Right ventricle myocardium inferior (tissue), 1 donor: ENCODE measurements at regions not wholly inside any gene's neighbourhood (a gene's known extent, or its start where the extent isn't known, plus 50 kb on each side); places are given as distances from the start of the nearest gene placed in this dataset.
"Not testable (repeated sequence)": the region's sequence is repeated elsewhere in the genome, so short reads cannot be mapped to it uniquely, and the experiment has no call there.

Source experiments
- ATAC-seq: fragments of 200-7000 bp; cut with Tn5 transposase; one replicate; pipeline ENCODE4 v1.9.1; 2020; ENCODE audit warnings: mild to moderate bottlenecking, moderate library complexity
- DNase-seq: peaks from one replicate; pipeline ENCODE4 v3.0.0; 2021; ENCODE audit errors: missing footprints
- intact Hi-C: fragments of 100-400 bp; cut with DNase I; formaldehyde crosslinking; loops from one replicate; pipeline ENCODE4 v1.11.0; 2022
- donor health status: DM: no; HTN: yes; CAD: no; lungs with severe emphysema.

- peak; percentile 77 for ATAC-seq
- intact Hi-C loops = no loop called here
- no peak for DNase-seq
Observed at GRCh38 chr9:75448281-75448680, 360.0 kb downstream of the OSTF1 start.

GRCh38 chr9:75448955-75449354 lies 360.6 kb downstream of the OSTF1 start:
- intact Hi-C loops = no loop called here

GRCh38 chr9:75451045-75451444 lies 362.7 kb downstream of the OSTF1 start:
- ATAC-seq = no peak
- no peak for DNase-seq
- intact Hi-C loops = no loop called here

More at GRCh38 chr9:75448955-75449354, 360.6 kb downstream of the OSTF1 start:
- ATAC-seq (no peak), DNase-seq (no peak)

- DNase-seq (no peak), ATAC-seq (peak; percentile 53)
- intact Hi-C loops = no loop called here
Observed at GRCh38 chr9:75451505-75451904, 363.2 kb downstream of the OSTF1 start.

- intact Hi-C loops = no loop called here
- peak; percentile 41 for ATAC-seq
- no peak for DNase-seq
Observed at GRCh38 chr9:75452512-75452911, 364.2 kb downstream of the OSTF1 start.

GRCh38 chr9:75454043-75454442 lies 365.7 kb downstream of the OSTF1 start:
- intact Hi-C loops = no loop called here
- no peak for ATAC-seq
- DNase-seq = no peak

- intact Hi-C loops = loop anchor here (5.0 kb wide), 1 partner anchor 37 kb away; no protein-coding TSS in a partner anchor
- DNase-seq = no peak
- no peak for ATAC-seq
Observed at GRCh38 chr9:75454891-75455290, 366.6 kb downstream of the OSTF1 start.

GRCh38 chr9:75455444-75455921 lies 367.2 kb downstream of the OSTF1 start:
- ATAC-seq = peak; percentile 46
- intact Hi-C loops = loop anchor here (5.0 kb wide), 1 partner anchor 37 kb away; no protein-coding TSS in a partner anchor
- no peak for DNase-seq

- intact Hi-C loops = loop anchor here (5.0 kb wide), 1 partner anchor 36 kb away; no protein-coding TSS in a partner anchor
- ATAC-seq = no peak
- DNase-seq = no peak
Observed at GRCh38 chr9:75456698-75457097, 368.4 kb downstream of the OSTF1 start.

GRCh38 chr9:75457474-75458011 lies 369.2 kb downstream of the OSTF1 start:
- DNase-seq (no peak), ATAC-seq (no peak)
- intact Hi-C loops = loop anchor here (5.0 kb wide), 1 partner anchor 35 kb away; no protein-coding TSS in a partner anchor

- intact Hi-C loops = loop anchor here (5.0 kb wide), 1 partner anchor 33 kb away; no protein-coding TSS in a partner anchor
- not testable (repeated sequence) for ATAC-seq
Observed at GRCh38 chr9:75459311-75459710, 371.0 kb downstream of the OSTF1 start.

GRCh38 chr9:75461183-75461582 lies 372.9 kb downstream of the OSTF1 start:
- DNase-seq (no peak), ATAC-seq (no peak)
- intact Hi-C loops = no loop called here

More at GRCh38 chr9:75459311-75459710, 371.0 kb downstream of the OSTF1 start:
- not testable (repeated sequence) for DNase-seq

GRCh38 chr9:75462866-75463265 lies 374.6 kb downstream of the OSTF1 start:
- DNase-seq (no peak), ATAC-seq (no peak)
- intact Hi-C loops = no loop called here

GRCh38 chr9:75463871-75464270 lies 375.6 kb downstream of the OSTF1 start:
- intact Hi-C loops = no loop called here
- DNase-seq = no peak
- ATAC-seq = no peak

GRCh38 chr9:75464726-75465125 lies 376.4 kb downstream of the OSTF1 start:
- intact Hi-C loops = no loop called here
- no peak for ATAC-seq
- no peak for DNase-seq

GRCh38 chr9:75467142-75467541 lies 378.8 kb downstream of the OSTF1 start:
- DNase-seq (no peak), ATAC-seq (peak; percentile 88)
- intact Hi-C loops = no loop called here

- DNase-seq = no peak
- ATAC-seq = no peak
Observed at GRCh38 chr9:75471549-75472114, 383.3 kb downstream of the OSTF1 start.

GRCh38 chr9:75482566-75482965 lies 394.3 kb downstream of the OSTF1 start:
- DNase-seq (no peak), ATAC-seq (no peak)
- intact Hi-C loops = no loop called here

More at GRCh38 chr9:75471549-75472114, 383.3 kb downstream of the OSTF1 start:
- intact Hi-C loops = no loop called here

- DNase-seq = no peak
- ATAC-seq = no peak
- intact Hi-C loops = no loop called here
Observed at GRCh38 chr9:75483636-75484035, 395.3 kb downstream of the OSTF1 start.
